ENCODE measurements at regions not wholly inside any gene's neighbourhood (a gene's known extent, or its start where the extent isn't known, plus 50 kb on each side); places are given as distances from the start of the nearest gene placed in this dataset.

- in situ Hi-C loops (cut with MboI), result no loop called here
These were observed 59.4 kb upstream of the TAC4 start for GRCh38 chr17:49907279-49907678.

More at GRCh38 chr17:49907279-49907678, 59.4 kb upstream of the TAC4 start:
- no peak for TF ChIP-seq NFYA (IDR thresholded peaks at IDR 0.05; ENCODE audit: borderline replicate concordance, low read depth, low read length)
- no peak for TF ChIP-seq IKZF2 (IDR thresholded peaks at IDR 0.05)
- TF ChIP-seq CEBPZ (IDR thresholded peaks at IDR 0.05; ENCODE audit: low read depth, low read length), result no peak
- no peak for TF ChIP-seq USF1 (IDR thresholded peaks at IDR 0.05; ENCODE audit: borderline replicate concordance, extremely low read length, insufficient read depth, low read depth, low read length)
- no peak for TF ChIP-seq NR2F1 (conservative IDR thresholded peaks at IDR 0.05)
- no peak for TF ChIP-seq YY1 (IDR thresholded peaks at IDR 0.05; ENCODE audit: low read depth, low read length)
- SMC1A ChIA-PET (ENCODE audit: uncharacterized antibody, unreplicated experiment), result no interaction called here
- H3K4me2 ChIP-seq (ENCODE audit: control insufficient read depth, insufficient read depth), result no peak overlapping the region
- H3K4me3 ChIP-seq, result no peak overlapping the region
- BruUV-seq (replicated peaks), result no TSS peak
- ATAC-seq (no peak), DNase-seq (ENCODE audit: low read depth, low spot score) (no peak), FAIRE-seq (no peak)
- H3K9me3 ChIP-seq (replicated peaks; ENCODE audit: control insufficient read depth, insufficient read depth, low read length), result no peaks in the 10 kb centered on the region
- intact Hi-C loops (cut with micrococcal nuclease; ENCODE audit: unreplicated experiment), result no loop called here
- CTCF ChIA-PET, result no interaction called here
- RAD21 ChIA-PET (ENCODE audit: unreplicated experiment), result no interaction called here
- no peaks in the 10 kb centered on the region for H4K20me1 ChIP-seq (ENCODE audit: control insufficient read depth, insufficient read depth)
- POLR2A ChIA-PET, result no interaction called here
- no peaks in the 10 kb centered on the region for H3K79me2 ChIP-seq (ENCODE audit: control insufficient read depth, insufficient read depth, low read length)
- WGBS (ENCODE audit: insufficient coverage, insufficient replicate concordance, low lambda C conversion rate, missing lambda C conversion rate), result 43% methylated on average over 6 of the region's 8 CpGs
- no peak overlapping the region for H2AFZ ChIP-seq (ENCODE audit: control insufficient read depth, low read depth, low read length)
- H3K36me3 ChIP-seq (ENCODE audit: control insufficient read depth in 2 of 2, insufficient read depth in 2 of 2, low read length in 1 of 2), result no peaks in the 10 kb centered on the region
- H3K27ac ChIP-seq (ENCODE audit: control insufficient read depth, insufficient read depth), result no peak overlapping the region
- no peaks in the 10 kb centered on the region for H3K4me1 ChIP-seq (ENCODE audit: control insufficient read depth, insufficient read depth, low read length)
- H3K9ac ChIP-seq (ENCODE audit: control insufficient read depth, insufficient read depth, low read length), result no peak overlapping the region
- H3K27me3 ChIP-seq (replicated peaks in 1 of 2; ENCODE audit: control insufficient read depth in 2 of 2, insufficient read depth in 2 of 2, low read length in 1 of 2), result peaks cover 17 to 25% of the 10 kb centered on the region in 2 experiments
